K562 (cell line): ENCODE measurements at regions not wholly inside any gene's neighbourhood (a gene's known extent, or its start where the extent isn't known, plus 50 kb on each side); places are given as distances from the start of the nearest gene placed in this dataset.

Experiments
- ATAC-seq: fragments of 200-7000 bp; cut with Tn5 transposase; 3 replicates; pipeline ENCODE4 v1.9.1; 2020; ENCODE audit warnings: moderate library complexity
- BruUV-seq: library from RNA; stranded (reverse); fragments of 400-500 nt; replicated peaks from 2 replicates; lab custom pipeline; 2021; lab: Mats Ljungman, UMichigan
- CTCF ChIA-PET: fragments of 300-600 bp; formaldehyde crosslinking; extraction: SDS; loops from one replicate; lab custom pipeline; 2021; ENCODE audit warnings: low intra/inter-chr PET ratio; lab: Yijun Ruan, JAX
- POLR2A ChIA-PET: fragments of 300-600, 350-650 bp; sonication (Branson Sonifier 250); formaldehyde crosslinking; extraction: SDS; loops from one replicate; lab custom pipeline; 2021; ENCODE audit warnings: antibody characterized with exemption, inconsistent platforms; lab: Yijun Ruan, JAX
- DNase-seq, 4 experiments: peaks; one replicate each; pipeline versions ENCODE4 v3.0.0 to v3.0.0-alpha.2; 2011 to 2018; ENCODE audit warnings: low spot score in 3 of 4, mixed read lengths in 3 of 4; ENCODE audit errors: extremely low read depth in 1 of 4
- FAIRE-seq: peaks from 2 replicates; lab custom pipeline; 2011; peaks lifted over from hg19 to GRCh38; lab: Jason Lieb, UNC
- H2AFZ ChIP-seq: 2 replicates; pipeline ENCODE4 v1.6.0; 2011; ENCODE audit warnings: low read depth, low read length, control low read depth, inconsistent platforms
- H3K27ac ChIP-seq: fragments of 200-600 bp; 3 replicates; pipeline ENCODE4 v1.8.0; 2011; ENCODE audit warnings: low read depth, mild to moderate bottlenecking, control low read depth, inconsistent platforms, low read length, moderate library complexity, mixed read lengths; ENCODE audit errors: extremely low read depth
- H3K27me3 ChIP-seq, 2 experiments: fragments of 300-600 bp in 1 of 2; 2 replicates in 1 of 2; 3 replicates in 1 of 2; pipeline versions ENCODE4 v1.6.0 to v1.8.0; 2011; ENCODE audit warnings: inconsistent platforms in 2 of 2, low read length in 2 of 2, mild to moderate bottlenecking in 1 of 2, mixed read lengths in 1 of 2, moderate library complexity in 1 of 2; ENCODE audit not compliant: control insufficient read depth in 2 of 2, insufficient read depth in 2 of 2
- H3K36me3 ChIP-seq: fragments of 300-600 bp; 3 replicates; pipeline ENCODE4 v1.8.0; 2011; ENCODE audit warnings: mild to moderate bottlenecking, low read length, inconsistent platforms; ENCODE audit not compliant: control insufficient read depth, insufficient read depth
- H3K4me1 ChIP-seq, 2 experiments: fragments of 200-600 bp in 1 of 2; replicated peaks in 1 of 2; 2 replicates in 1 of 2; 3 replicates in 1 of 2; pipeline versions ENCODE4 v1.5.1 to v1.8.0; 2011; ENCODE audit warnings: inconsistent platforms in 2 of 2, low read length in 2 of 2, mild to moderate bottlenecking in 1 of 2, mixed read lengths in 1 of 2, moderate library complexity in 1 of 2; ENCODE audit not compliant: control insufficient read depth in 2 of 2, insufficient read depth in 2 of 2
- H3K4me2 ChIP-seq: 2 replicates; pipeline ENCODE4 v1.6.1; 2011; ENCODE audit warnings: low read length, control low read depth, inconsistent platforms, mixed read lengths; ENCODE audit not compliant: insufficient read depth
- H3K4me3 ChIP-seq: fragments of 200-600 bp; sonication (generic), shearing (Covaris generic); 2 replicates; pipeline ENCODE4 v1.5.1; 2016; ENCODE audit warnings: control low read depth, inconsistent platforms
- H3K79me2 ChIP-seq: fragments of 200-600 bp; 3 replicates; pipeline ENCODE4 v1.8.0; 2011; ENCODE audit warnings: low read length, inconsistent platforms; ENCODE audit not compliant: control insufficient read depth, insufficient read depth
- H3K9ac ChIP-seq, 2 experiments: 2 replicates each; pipeline versions ENCODE4 v1.6.0 to v1.6.1; 2011; ENCODE audit warnings: low read depth in 2 of 2, low read length in 2 of 2, control low read depth in 1 of 2, inconsistent platforms in 1 of 2, mild to moderate bottlenecking in 1 of 2, mixed read lengths in 1 of 2; ENCODE audit not compliant: insufficient read depth in 1 of 2
- H3K9me1 ChIP-seq: one replicate; pipeline ENCODE4 v1.6.0; 2011; ENCODE audit warnings: inconsistent platforms, mild to moderate bottlenecking, low read length, moderate library complexity; ENCODE audit not compliant: control insufficient read depth, insufficient read depth
- H3K9me3 ChIP-seq: replicated peaks from 2 replicates; pipeline ENCODE4 v1.5.1; 2011; ENCODE audit warnings: low read depth, low read length, inconsistent platforms; ENCODE audit not compliant: control insufficient read depth, insufficient read depth
- H4K20me1 ChIP-seq: replicated peaks from 2 replicates; pipeline ENCODE4 v1.6.1; 2011; ENCODE audit warnings: low read length, inconsistent platforms, mixed read lengths; ENCODE audit not compliant: control insufficient read depth, insufficient read depth
- ARID1B ChIP-seq: fragments of 450-650 bp; IDR thresholded peaks from 2 replicates; pipeline ENCODE4 v1.6.1; 2016; ENCODE audit warnings: antibody characterized with exemption, mild to moderate bottlenecking, inconsistent platforms
- ATF7 ChIP-seq: fragments of 450-650 bp; IDR thresholded peaks from 2 replicates; pipeline ENCODE4 v1.7.1; 2014; ENCODE audit warnings: mild to moderate bottlenecking, moderate library complexity
- CCNT2 ChIP-seq: IDR thresholded peaks from 2 replicates; pipeline ENCODE4 v1.6.1; 2011; ENCODE audit warnings: borderline replicate concordance, low read depth, mild to moderate bottlenecking, moderate library complexity, mixed read lengths, low read length; ENCODE audit not compliant: insufficient read length; ENCODE audit errors: extremely low read depth
- EP300 ChIP-seq: IDR thresholded peaks from 2 replicates; pipeline ENCODE4 v1.6.1; 2012; ENCODE audit warnings: low read length, improper control_type of control experiment
- FOXA1 ChIP-seq: fragments of 450-650 bp; IDR thresholded peaks from 2 replicates; pipeline ENCODE4 v1.6.1; 2016; ENCODE audit warnings: mild to moderate bottlenecking, borderline replicate concordance
- FOXM1 ChIP-seq, 2 experiments: fragments of 450-650 bp in 1 of 2; sonication (generic) in 1 of 2; formaldehyde crosslinking in 1 of 2; IDR thresholded peaks; 2 replicates each; pipeline versions ENCODE4 v1.6.1 to v1.9.0; 2017 to 2022; ENCODE audit warnings: low read depth in 2 of 2, mild to moderate bottlenecking in 2 of 2, missing genetic modification reagents in 1 of 2, moderate library complexity in 1 of 2
- HNRNPH1 ChIP-seq: fragments of 200-400 bp; formaldehyde crosslinking; optimal IDR thresholded peaks from 2 replicates; pipeline ENCODE3; 2017; ENCODE audit warnings: low read depth, mild to moderate bottlenecking, low read length, moderate library complexity
- HNRNPLL ChIP-seq: fragments of 200-400 bp; formaldehyde crosslinking; IDR thresholded peaks from 2 replicates; pipeline ENCODE4 v1.6.1; 2017; ENCODE audit warnings: low read length, low read depth, mild to moderate bottlenecking; ENCODE audit not compliant: poor library complexity, severe bottlenecking
- ILF3 ChIP-seq: fragments of 450-650 bp; IDR thresholded peaks from 2 replicates; pipeline ENCODE4 v1.6.1; 2018; ENCODE audit warnings: antibody characterized with exemption, mild to moderate bottlenecking, moderate library complexity, borderline replicate concordance
- LARP7 ChIP-seq: fragments of 450-650 bp; IDR thresholded peaks from 2 replicates; pipeline ENCODE4 v1.6.1; 2016
- MTA3 ChIP-seq: fragments of 450-650 bp; formaldehyde crosslinking; IDR thresholded peaks from 2 replicates; pipeline ENCODE4 v1.6.1; 2017; ENCODE audit warnings: mild to moderate bottlenecking, borderline replicate concordance
- RFX5 ChIP-seq: IDR thresholded peaks from 2 replicates; pipeline ENCODE4 v1.6.1; 2011; ENCODE audit warnings: low read depth, mild to moderate bottlenecking, improper control_type of control experiment, low read length
- ZNF263 ChIP-seq: sonication (generic); formaldehyde crosslinking; IDR thresholded peaks from 2 replicates; pipeline ENCODE4 v1.8.0; 2022; ENCODE audit warnings: mild to moderate bottlenecking, missing genetic modification reagents, borderline replicate concordance
- WGBS: fragments of 100-300 bp; shearing (Covaris generic); methylation state at CpG from one replicate; pipeline ENCODE4 v1.1.6; 2016; ENCODE audit warnings: low coverage, mixed read lengths; ENCODE audit not compliant: insufficient coverage; ENCODE audit errors: missing lambda C conversion rate; 5-methylcytosine and 5-hydroxymethylcytosine counted together
- in situ Hi-C: fragments of 300-500 bp; cut with MboI; formaldehyde crosslinking; loops from 4 replicates; pipeline ENCODE4 v1.15.0; 2018; ENCODE audit warnings: inconsistent platforms, mixed read lengths
- intact Hi-C: fragments of 100-400 bp; cut with micrococcal nuclease; formaldehyde crosslinking; loops from 2 replicates; pipeline ENCODE4 v1.14.2; 2022
- TF ChIP-seq, protein P1 (sequence below): fragments of 450-650 bp; IDR thresholded peaks from 2 replicates; pipeline ENCODE4 v1.6.1; 2017; ENCODE audit warnings: mild to moderate bottlenecking, moderate library complexity
- TF ChIP-seq, protein P2 (sequence below): fragments of 250-450 bp; sonication (Bioruptor Pico); IDR thresholded peaks from 2 replicates; pipeline ENCODE4 v1.8.0; 2022; ENCODE audit warnings: moderate library complexity, mild to moderate bottlenecking, inconsistent platforms
- TF ChIP-seq, protein P3 (sequence below): fragments of 250-450 bp; sonication (Bioruptor Pico); IDR thresholded peaks from 2 replicates; pipeline ENCODE4 v1.9.0; 2021; ENCODE audit warnings: mild to moderate bottlenecking, inconsistent platforms

- no peak for FAIRE-seq
- TF ChIP-seq FOXM1 (IDR thresholded peaks at IDR 0.05; ENCODE audit: low read depth) (no peak), FOXM1 (CRISPR knock-in tag; IDR thresholded peaks at IDR 0.05; ENCODE audit: low read depth) (no peak), ATF7 (no peak), HNRNPH1 (no peak), LARP7 (no peak), ARID1B (no peak), EP300 (no peak), HNRNPLL (no peak), RFX5 (no peak), FOXA1 (no peak), ILF3 (no peak), CCNT2 (no peak), MTA3 (no peak), ZNF263 (CRISPR knock-in tag) (no peak)
- TF ChIP-seq, protein P1, sequence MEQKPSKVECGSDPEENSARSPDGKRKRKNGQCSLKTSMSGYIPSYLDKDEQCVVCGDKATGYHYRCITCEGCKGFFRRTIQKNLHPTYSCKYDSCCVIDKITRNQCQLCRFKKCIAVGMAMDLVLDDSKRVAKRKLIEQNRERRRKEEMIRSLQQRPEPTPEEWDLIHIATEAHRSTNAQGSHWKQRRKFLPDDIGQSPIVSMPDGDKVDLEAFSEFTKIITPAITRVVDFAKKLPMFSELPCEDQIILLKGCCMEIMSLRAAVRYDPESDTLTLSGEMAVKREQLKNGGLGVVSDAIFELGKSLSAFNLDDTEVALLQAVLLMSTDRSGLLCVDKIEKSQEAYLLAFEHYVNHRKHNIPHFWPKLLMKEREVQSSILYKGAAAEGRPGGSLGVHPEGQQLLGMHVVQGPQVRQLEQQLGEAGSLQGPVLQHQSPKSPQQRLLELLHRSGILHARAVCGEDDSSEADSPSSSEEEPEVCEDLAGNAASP: no peak
- TF ChIP-seq, protein P2, sequence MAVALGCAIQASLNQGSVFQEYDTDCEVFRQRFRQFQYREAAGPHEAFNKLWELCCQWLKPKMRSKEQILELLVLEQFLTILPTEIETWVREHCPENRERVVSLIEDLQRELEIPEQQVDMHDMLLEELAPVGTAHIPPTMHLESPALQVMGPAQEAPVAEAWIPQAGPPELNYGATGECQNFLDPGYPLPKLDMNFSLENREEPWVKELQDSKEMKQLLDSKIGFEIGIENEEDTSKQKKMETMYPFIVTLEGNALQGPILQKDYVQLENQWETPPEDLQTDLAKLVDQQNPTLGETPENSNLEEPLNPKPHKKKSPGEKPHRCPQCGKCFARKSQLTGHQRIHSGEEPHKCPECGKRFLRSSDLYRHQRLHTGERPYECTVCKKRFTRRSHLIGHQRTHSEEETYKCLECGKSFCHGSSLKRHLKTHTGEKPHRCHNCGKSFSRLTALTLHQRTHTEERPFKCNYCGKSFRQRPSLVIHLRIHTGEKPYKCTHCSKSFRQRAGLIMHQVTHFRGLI: no peak
- TF ChIP-seq, protein P3, sequence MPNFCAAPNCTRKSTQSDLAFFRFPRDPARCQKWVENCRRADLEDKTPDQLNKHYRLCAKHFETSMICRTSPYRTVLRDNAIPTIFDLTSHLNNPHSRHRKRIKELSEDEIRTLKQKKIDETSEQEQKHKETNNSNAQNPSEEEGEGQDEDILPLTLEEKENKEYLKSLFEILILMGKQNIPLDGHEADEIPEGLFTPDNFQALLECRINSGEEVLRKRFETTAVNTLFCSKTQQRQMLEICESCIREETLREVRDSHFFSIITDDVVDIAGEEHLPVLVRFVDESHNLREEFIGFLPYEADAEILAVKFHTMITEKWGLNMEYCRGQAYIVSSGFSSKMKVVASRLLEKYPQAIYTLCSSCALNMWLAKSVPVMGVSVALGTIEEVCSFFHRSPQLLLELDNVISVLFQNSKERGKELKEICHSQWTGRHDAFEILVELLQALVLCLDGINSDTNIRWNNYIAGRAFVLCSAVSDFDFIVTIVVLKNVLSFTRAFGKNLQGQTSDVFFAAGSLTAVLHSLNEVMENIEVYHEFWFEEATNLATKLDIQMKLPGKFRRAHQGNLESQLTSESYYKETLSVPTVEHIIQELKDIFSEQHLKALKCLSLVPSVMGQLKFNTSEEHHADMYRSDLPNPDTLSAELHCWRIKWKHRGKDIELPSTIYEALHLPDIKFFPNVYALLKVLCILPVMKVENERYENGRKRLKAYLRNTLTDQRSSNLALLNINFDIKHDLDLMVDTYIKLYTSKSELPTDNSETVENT (CRISPR knock-in tag): no peak
- CTCF ChIA-PET: no interaction called here
These were observed 835.9 kb downstream of the GALR1 start for GRCh38 chr18:78085241-78086185.

More at GRCh38 chr18:78085241-78086185, 835.9 kb downstream of the GALR1 start:
- Histone ChIP-seq H3K27ac (no peak overlapping the region), H4K20me1 (no peaks in the 10 kb centered on the region), H3K4me2 (no peak overlapping the region), H3K9me3 (no peaks in the 10 kb centered on the region), H3K4me3 (no peak overlapping the region), H3K4me1 (no peaks in the 10 kb centered on the region), H3K36me3 (no peaks in the 10 kb centered on the region), H2AFZ (no peak overlapping the region), H3K27me3 (peaks cover 9 to 46% of the 10 kb centered on the region in 2 experiments), H3K9ac (no peak overlapping the region), H3K9me1 (no peaks in the 10 kb centered on the region), H3K79me2 (no peaks in the 10 kb centered on the region)
- POLR2A ChIA-PET: interaction anchor here (0.7 kb wide), 1 partner anchor 419 kb away, joined by 3 read pairs; no protein-coding TSS in a partner anchor
- DNase-seq: no peak
- no peak for ATAC-seq
- in situ Hi-C loops (no loop called here), intact Hi-C loops (no loop called here)
- 4% methylated on average over 35 of the region's 43 CpGs for WGBS
- BruUV-seq: no TSS peak
